ENCODE measurements at regions not wholly inside any gene's neighbourhood (a gene's known extent, or its start where the extent isn't known, plus 50 kb on each side); places are given as distances from the start of the nearest gene placed in this dataset.

- TF ChIP-seq, protein P1, sequence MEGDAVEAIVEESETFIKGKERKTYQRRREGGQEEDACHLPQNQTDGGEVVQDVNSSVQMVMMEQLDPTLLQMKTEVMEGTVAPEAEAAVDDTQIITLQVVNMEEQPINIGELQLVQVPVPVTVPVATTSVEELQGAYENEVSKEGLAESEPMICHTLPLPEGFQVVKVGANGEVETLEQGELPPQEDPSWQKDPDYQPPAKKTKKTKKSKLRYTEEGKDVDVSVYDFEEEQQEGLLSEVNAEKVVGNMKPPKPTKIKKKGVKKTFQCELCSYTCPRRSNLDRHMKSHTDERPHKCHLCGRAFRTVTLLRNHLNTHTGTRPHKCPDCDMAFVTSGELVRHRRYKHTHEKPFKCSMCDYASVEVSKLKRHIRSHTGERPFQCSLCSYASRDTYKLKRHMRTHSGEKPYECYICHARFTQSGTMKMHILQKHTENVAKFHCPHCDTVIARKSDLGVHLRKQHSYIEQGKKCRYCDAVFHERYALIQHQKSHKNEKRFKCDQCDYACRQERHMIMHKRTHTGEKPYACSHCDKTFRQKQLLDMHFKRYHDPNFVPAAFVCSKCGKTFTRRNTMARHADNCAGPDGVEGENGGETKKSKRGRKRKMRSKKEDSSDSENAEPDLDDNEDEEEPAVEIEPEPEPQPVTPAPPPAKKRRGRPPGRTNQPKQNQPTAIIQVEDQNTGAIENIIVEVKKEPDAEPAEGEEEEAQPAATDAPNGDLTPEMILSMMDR (IDR thresholded peaks at IDR 0.05), result no peak
- no peak for TF ChIP-seq POLR2A (IDR thresholded peaks at IDR 0.05)
Observed at GRCh38 chr3:146308682-146309081, 57.8 kb upstream of the PLSCR4 start.
